ENCODE measurements at regions not wholly inside any gene's neighbourhood (a gene's known extent, or its start where the extent isn't known, plus 50 kb on each side); places are given as distances from the start of the nearest gene placed in this dataset.
"Not testable (repeated sequence)": the region's sequence is repeated elsewhere in the genome, so short reads cannot be mapped to it uniquely, and the experiment has no call there.

GRCh38 chr9:79073201-79073600 lies 498.6 kb upstream of the TLE4 start:
- Histone ChIP-seq H3K9me3 (no peaks in the 10 kb centered on the region), H3K27me3 (no peaks in the 10 kb centered on the region), H3K27ac (no peak overlapping the region), H3K36me3 (no peaks in the 10 kb centered on the region), H3K4me3 (no peak overlapping the region), H3K4me1 (no peaks in the 10 kb centered on the region)
- no peak for TF ChIP-seq CTCF (IDR thresholded peaks at IDR 0.05)
- no peak for ATAC-seq
- DNase-seq = no peak
- intact Hi-C loops (cut with DNase I) = no loop called here

- ATAC-seq (no peak), DNase-seq (no peak)
- intact Hi-C loops (cut with DNase I) = no loop called here
- Histone ChIP-seq H3K9me3 (peaks cover 0 to 3% of the 10 kb centered on the region in 2 donors), H3K4me1 (no peaks in the 10 kb centered on the region), H3K27me3 (no peaks in the 10 kb centered on the region), H3K4me3 (no peak overlapping the region), H3K36me3 (no peaks in the 10 kb centered on the region), H3K27ac (no peak overlapping the region)
- no peak for TF ChIP-seq CTCF (IDR thresholded peaks at IDR 0.05)
These were observed 491.2 kb upstream of the TLE4 start for GRCh38 chr9:79080536-79080935.

GRCh38 chr9:79083621-79084020 lies 488.1 kb upstream of the TLE4 start:
- Histone ChIP-seq H3K27ac (no peak overlapping the region), H3K4me3 (no peak overlapping the region), H3K36me3 (no peaks in the 10 kb centered on the region), H3K9me3 (peaks cover 0 to 9% of the 10 kb centered on the region in 2 donors), H3K27me3 (no peaks in the 10 kb centered on the region), H3K4me1 (no peaks in the 10 kb centered on the region)
- DNase-seq (no peak), ATAC-seq (no peak)
- no peak for TF ChIP-seq CTCF (IDR thresholded peaks at IDR 0.05)
- intact Hi-C loops (cut with DNase I) = no loop called here

GRCh38 chr9:79087133-79087532 lies 484.6 kb upstream of the TLE4 start:
- ATAC-seq = no peak
- Histone ChIP-seq H3K4me3 (no peak overlapping the region), H3K27me3 (no peaks in the 10 kb centered on the region), H3K4me1 (no peaks in the 10 kb centered on the region), H3K27ac (no peak overlapping the region), H3K36me3 (no peaks in the 10 kb centered on the region), H3K9me3 (peaks cover 0 to 17% of the 10 kb centered on the region in 2 donors)
- no peak for TF ChIP-seq CTCF (IDR thresholded peaks at IDR 0.05)
- intact Hi-C loops (cut with DNase I) = no loop called here
- DNase-seq = no peak

GRCh38 chr9:79089054-79089560 lies 482.7 kb upstream of the TLE4 start:
- H3K4me3 ChIP-seq = no peak overlapping the region
- peaks cover 0 to 13% of the 10 kb centered on the region in 2 donors for H3K9me3 ChIP-seq
- no peaks in the 10 kb centered on the region for H3K36me3 ChIP-seq
- no peaks in the 10 kb centered on the region for H3K27me3 ChIP-seq
- intact Hi-C loops (cut with DNase I) = no loop called here
- DNase-seq (no peak), ATAC-seq (no peak)
- no peak overlapping the region for H3K27ac ChIP-seq
- no peak for TF ChIP-seq CTCF (IDR thresholded peaks at IDR 0.05)
- H3K4me1 ChIP-seq = no peaks in the 10 kb centered on the region

- H3K27me3 ChIP-seq; H3K4me3 ChIP-seq; DNase-seq; H3K4me1 ChIP-seq; intact Hi-C loops (cut with DNase I); H3K36me3 ChIP-seq; H3K27ac ChIP-seq; ATAC-seq: not testable (repeated sequence)
- H3K9me3 ChIP-seq = peaks cover 0 to 13% of the 10 kb centered on the region in 2 donors
These were observed 481.9 kb upstream of the TLE4 start for GRCh38 chr9:79089851-79090250.

GRCh38 chr9:79103257-79103656 lies 468.5 kb upstream of the TLE4 start:
- ATAC-seq; H3K27me3 ChIP-seq; H3K36me3 ChIP-seq; H3K4me3 ChIP-seq; H3K9me3 ChIP-seq; intact Hi-C loops (cut with DNase I); H3K4me1 ChIP-seq; DNase-seq; H3K27ac ChIP-seq: not testable (repeated sequence)

Data from left lung (tissue), 4 donors.